Motor neuron (in vitro differentiated cells): ENCODE measurements at regions not wholly inside any gene's neighbourhood (a gene's known extent, or its start where the extent isn't known, plus 50 kb on each side); places are given as distances from the start of the nearest gene placed in this dataset.

Experiments
- ATAC-seq, 8 experiments: fragments of 200-7000 bp; cut with Tn5 transposase; replicated peaks in 6 of 8; 2 replicates each; pipeline ENCODE4 v1.8.0; 2021; ENCODE audit warnings: mild to moderate bottlenecking in 8 of 8, moderate library complexity in 8 of 8
- H3K27ac ChIP-seq, 2 donors: fragments of 250-450 bp; sonication (Bioruptor Pico); 2 replicates each; pipeline ENCODE4 v1.9.0; 2021; ENCODE audit warnings: antibody characterized with exemption in 2 of 2, mild to moderate bottlenecking in 2 of 2, moderate library complexity in 1 of 2
- H3K4me1 ChIP-seq, 2 donors: fragments of 250-450 bp; sonication (Bioruptor Pico); replicated peaks in 1 of 2; 2 replicates each; pipeline ENCODE4 v1.6.1; 2021; ENCODE audit warnings: antibody characterized with exemption in 2 of 2, mild to moderate bottlenecking in 2 of 2, moderate library complexity in 1 of 2
- H3K4me3 ChIP-seq, 5 donors: fragments of 250-450 bp; sonication (Bioruptor Pico); 2 replicates each; pipeline ENCODE4 v1.9.0; 2021; ENCODE audit warnings: antibody characterized with exemption in 5 of 5, mild to moderate bottlenecking in 5 of 5, moderate library complexity in 4 of 5
- WGBS, 10 experiments: fragments of 450-650 bp; shearing (Covaris generic); methylation state at CpG; one replicate each; pipeline ENCODE4 v1.0.0; 2022; 5-methylcytosine and 5-hydroxymethylcytosine counted together
- in situ Hi-C, 9 experiments: fragments of 400-800 bp; cut with MboI; loops; one replicate each; pipeline ENCODE4 v1.15.0; 2021; ENCODE audit warnings: low sequenced_read_pairs in 9 of 9, low pct_unique_long_range_greater_than_20kb in 2 of 9; ENCODE audit not compliant: unreplicated experiment in 9 of 9

DNA sequence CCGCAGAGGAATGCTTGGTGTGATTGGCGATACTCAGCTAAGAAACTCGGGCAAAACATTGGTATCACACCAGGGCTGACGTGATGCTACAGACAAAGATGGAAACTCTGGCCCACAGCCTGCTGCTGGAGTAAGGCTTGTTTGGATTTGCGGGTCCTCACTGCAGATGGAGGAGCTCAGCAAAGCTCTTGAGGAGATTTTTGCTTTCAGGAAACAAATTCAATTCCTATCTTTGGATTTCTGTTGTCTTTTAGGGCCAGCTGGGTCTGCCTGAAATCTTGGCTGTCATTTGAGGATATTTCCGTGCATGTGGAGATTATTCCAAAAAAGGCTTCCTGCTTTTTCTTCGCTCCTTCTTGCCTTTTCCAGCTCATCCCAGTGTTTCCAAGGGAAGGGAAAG is 475.8 kb downstream of the TSN start:
- Histone ChIP-seq H3K4me1 (peaks cover 0 to under 1% of the 10 kb centered on the region in 2 donors), H3K4me3 (no peak overlapping the region), H3K27ac (no peak overlapping the region)
- ATAC-seq, result no peak
- WGBS, 10 experiments, result 10 to 94% (median 65%) methylated on average over 2 to 6 of the region's 7 CpGs; no CpG with 5 or more reads in 2 of the 10 experiments
- in situ Hi-C loops, result loop anchor here in 1 of 9 experiments (25.0 kb wide), 1 partner anchor 94 kb away; no protein-coding TSS in a partner anchor

DNA sequence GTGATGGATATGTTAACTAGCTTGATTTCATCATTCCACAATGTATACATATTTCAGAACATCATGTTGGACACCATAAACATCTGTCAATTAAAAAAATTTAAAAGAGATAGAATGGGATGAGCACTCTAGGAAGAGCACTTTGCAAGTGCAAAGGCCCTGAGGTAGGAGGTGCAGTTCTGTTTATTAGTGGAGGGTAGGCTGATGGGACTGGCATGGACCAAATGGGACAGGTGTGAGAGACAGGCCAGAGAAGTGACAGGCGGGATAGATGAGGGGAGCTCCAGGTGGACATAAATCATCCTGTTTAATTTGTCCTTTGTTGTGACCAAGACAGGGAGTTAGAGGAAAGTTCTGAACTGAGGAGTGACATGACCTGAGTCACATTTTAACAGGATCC is 477.9 kb downstream of the TSN start:
- 43 to 100% (median 80%) methylated on average over 1 of the region's 1 CpG; no CpG with 5 or more reads in 6 of the 10 experiments for WGBS, 10 experiments
- no peak for ATAC-seq
- in situ Hi-C loops, result loop anchor here in 1 of 9 experiments (25.0 kb wide), 1 partner anchor 96 kb away; no protein-coding TSS in a partner anchor
- Histone ChIP-seq H3K27ac (no peak overlapping the region), H3K4me1 (peaks cover 17 to 18% of the 10 kb centered on the region in 2 donors), H3K4me3 (no peak overlapping the region)

DNA sequence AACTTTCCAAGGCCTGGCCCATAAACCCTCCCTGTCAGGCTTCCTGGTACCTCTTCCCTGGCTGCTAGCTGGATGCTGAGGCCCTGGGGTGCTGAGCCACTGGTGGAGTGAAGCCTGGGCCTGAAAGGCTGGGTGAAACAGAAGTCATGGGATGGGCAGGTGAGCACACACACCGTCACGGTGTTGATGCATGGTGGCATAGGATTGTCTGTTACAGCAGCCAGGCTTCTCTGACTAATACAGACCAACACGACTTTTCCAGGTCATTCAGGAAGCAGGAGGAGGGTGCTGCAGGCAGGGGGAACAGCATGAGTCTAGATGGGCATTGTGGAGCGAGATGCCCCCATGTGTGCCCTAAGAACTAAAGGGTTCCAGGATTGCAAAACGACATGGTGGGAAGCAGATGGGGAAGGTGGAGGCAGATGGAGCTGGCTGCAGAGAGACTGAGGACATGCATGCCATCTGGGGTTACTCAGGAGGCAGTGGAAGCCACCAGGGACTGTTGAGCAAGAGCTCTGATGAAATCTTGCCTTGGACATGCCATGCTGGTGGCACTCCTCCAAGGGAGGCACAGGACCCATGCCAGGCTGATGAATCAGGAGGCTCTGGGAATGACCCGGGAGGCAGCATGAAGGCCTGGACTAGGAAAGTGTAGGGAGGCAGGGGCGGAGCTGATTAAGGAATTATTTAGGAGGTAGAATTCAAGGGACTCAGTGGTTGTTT is 480.9 kb downstream of the TSN start:
- no peak overlapping the region for H3K27ac ChIP-seq
- WGBS, 10 experiments, result 13 to 100% (median 74%) methylated on average over 1 to 6 of the region's 7 CpGs; no CpG with 5 or more reads in 2 of the 10 experiments
- in situ Hi-C loops, result loop anchor here in 1 of 9 experiments (25.0 kb wide), 1 partner anchor 99 kb away; no protein-coding TSS in a partner anchor
- no peak overlapping the region for H3K4me3 ChIP-seq
- peaks cover 17 to 20% of the 10 kb centered on the region in 2 donors for H3K4me1 ChIP-seq
- peak in 2 of 8 experiments; percentile 9 to 60 for ATAC-seq

DNA sequence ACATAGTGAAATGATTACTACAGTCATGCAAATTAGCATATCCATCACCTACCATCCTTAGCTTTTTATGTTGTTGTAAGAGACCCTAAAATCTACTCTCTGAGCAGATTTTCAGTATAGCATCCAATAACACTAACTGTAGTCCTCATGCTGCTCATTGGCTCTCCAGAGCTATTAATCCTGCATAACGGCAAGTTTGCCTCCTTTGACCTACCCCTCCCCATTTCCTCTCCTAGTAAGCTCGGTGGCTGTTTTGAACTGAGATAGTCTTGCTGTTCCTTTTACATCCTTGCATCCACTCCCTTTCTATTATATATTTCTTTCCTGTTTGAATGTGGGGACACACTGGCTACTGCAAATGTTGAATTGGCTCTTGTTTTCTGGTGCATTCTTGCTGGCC is 481.5 kb downstream of the TSN start:
- in situ Hi-C loops, result loop anchor here in 1 of 9 experiments (25.0 kb wide), 1 partner anchor 100 kb away; no protein-coding TSS in a partner anchor
- H3K4me1 ChIP-seq, result peaks cover 17 to 20% of the 10 kb centered on the region in 2 donors
- WGBS, 10 experiments, result 0 to 53% (median 48%) methylated on average over 1 to 2 of the region's 2 CpGs; no CpG with 5 or more reads in 3 of the 10 experiments
- H3K4me3 ChIP-seq, result no peak overlapping the region
- peak overlapping the region in 1 of 2 donors; percentile 16 for H3K27ac ChIP-seq
- ATAC-seq, result peak in 5 of 8 experiments; percentile 31 to 67 (median 46)

DNA sequence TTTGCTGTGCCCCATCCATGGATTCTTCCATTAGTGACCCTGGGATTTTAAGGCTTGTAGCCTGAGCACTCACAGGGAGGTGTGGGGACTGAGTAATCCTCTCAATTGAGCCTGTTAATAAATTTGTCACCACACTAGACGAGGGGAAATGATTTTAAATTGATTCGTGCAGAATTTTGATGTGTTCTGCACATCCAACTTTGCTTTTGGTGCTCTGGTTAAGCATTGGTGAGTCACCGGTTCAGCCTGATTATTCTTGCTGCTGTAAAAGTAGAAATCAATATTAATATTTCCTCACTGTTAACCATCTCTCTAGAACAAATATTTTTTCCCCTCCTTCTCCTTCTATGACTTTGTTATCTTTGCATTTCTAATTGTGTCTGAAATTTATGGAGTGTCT is 482.0 kb downstream of the TSN start:
- peak in 5 of 8 experiments; percentile 75 to 87 (median 81) for ATAC-seq
- in situ Hi-C loops, result loop anchor here in 1 of 9 experiments (25.0 kb wide), 1 partner anchor 100 kb away; no protein-coding TSS in a partner anchor
- H3K4me3 ChIP-seq, result no peak overlapping the region
- peak overlapping the region in 1 of 2 donors; percentile 16 for H3K27ac ChIP-seq
- peaks cover 17 to 20% of the 10 kb centered on the region in 2 donors for H3K4me1 ChIP-seq
- 0 to 100% (median 58%) methylated on average over 1 to 3 of the region's 3 CpGs; no CpG with 5 or more reads in 1 of the 10 experiments for WGBS, 10 experiments

DNA sequence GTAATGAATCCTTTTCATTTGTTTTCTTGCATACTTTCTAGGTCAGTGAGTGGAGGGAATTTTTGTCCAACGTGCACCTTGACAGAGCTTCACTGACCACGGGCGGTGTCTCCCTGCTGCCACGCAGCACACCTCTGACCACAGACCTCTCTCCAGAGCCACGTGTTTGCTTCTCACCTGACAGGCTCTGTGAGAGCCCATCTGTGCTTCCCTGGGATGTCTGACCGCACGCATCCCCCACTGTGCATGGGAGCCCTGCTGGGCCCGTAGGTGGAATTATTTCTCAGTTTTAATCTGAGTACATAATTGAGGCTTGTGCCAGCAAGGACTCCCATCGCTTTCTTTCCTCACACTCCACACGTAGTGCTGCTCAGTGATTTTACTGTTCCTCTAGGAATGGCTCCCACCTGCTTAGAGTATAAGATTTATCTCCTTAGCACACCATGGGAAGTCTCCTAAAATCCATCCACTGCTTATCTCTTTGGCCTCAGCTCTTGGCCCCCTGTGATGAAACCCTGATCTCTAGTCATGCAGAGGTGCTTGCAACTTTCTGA is 482.6 kb downstream of the TSN start:
- peak in 3 of 8 experiments; percentile 16 to 31 (median 24) for ATAC-seq
- H3K4me1 ChIP-seq, result peaks cover 17 to 20% of the 10 kb centered on the region in 2 donors
- in situ Hi-C loops, result loop anchor here in 1 of 9 experiments (25.0 kb wide), 1 partner anchor 101 kb away; no protein-coding TSS in a partner anchor
- H3K4me3 ChIP-seq, result no peak overlapping the region
- WGBS, 10 experiments, result 20 to 100% (median 86%) methylated on average over 1 to 4 of the region's 10 CpGs; no CpG with 5 or more reads in 6 of the 10 experiments
- H3K27ac ChIP-seq, result no peak overlapping the region

DNA sequence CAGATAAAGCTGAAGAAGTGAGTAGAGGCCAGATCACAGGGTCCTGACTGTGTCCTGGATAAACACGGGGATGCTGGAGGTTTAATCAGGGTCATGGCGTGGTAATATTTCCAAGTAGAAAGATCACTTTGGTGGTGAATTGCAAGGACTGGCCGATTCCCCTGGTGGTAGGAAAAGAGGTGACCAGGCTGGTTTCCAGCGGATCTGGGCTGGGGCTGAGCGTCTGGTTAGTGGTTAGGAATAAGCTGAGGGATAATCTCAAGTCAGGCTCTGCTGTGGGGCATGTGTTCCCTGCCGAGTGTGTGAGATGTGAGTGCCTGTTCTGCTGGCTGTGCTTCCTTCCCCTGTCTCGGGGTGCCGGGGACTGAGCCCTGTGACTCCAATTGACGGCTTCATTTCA is 484.0 kb downstream of the TSN start:
- no peak overlapping the region for H3K4me3 ChIP-seq
- 0 to 100% (median 85%) methylated on average over 1 to 5 of the region's 9 CpGs; no CpG with 5 or more reads in 3 of the 10 experiments for WGBS, 10 experiments
- ATAC-seq, result no peak
- no peak overlapping the region for H3K27ac ChIP-seq
- in situ Hi-C loops, result loop anchor here in 1 of 9 experiments (25.0 kb wide), 1 partner anchor 102 kb away; no protein-coding TSS in a partner anchor
- peaks cover 22% of the 10 kb centered on the region in 2 donors for H3K4me1 ChIP-seq

DNA sequence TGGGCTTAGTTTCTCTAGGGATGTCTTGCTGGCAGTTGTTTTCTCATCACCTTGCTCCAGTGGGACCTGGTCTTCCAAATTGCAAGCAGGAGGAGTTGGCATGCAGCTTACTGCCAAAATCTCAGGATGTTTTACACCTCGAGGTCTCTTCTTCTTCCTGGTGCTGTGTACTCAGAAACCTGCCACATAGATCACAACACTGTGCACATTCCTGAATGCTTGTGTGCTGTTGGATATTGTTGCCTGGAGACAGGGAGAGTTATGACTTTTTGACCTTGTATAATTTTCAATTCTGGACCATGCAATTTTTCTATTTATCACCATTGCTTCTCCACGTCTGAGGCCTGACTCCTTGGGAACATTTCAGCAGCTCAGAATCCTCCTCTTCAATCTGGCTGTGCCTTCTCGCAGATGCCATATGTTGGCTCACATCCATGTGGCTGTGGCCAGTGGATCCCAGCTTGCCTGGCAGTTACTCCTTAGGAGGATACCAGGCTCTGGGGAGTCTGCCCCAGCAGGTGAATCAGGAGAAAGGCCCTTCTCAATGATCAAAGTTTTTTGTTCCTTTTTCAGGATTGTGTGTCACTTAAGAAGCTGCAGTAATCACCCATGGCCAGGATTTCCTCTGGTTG is 489.3 kb downstream of the TSN start:
- Histone ChIP-seq H3K4me1 (peaks cover 8 to 13% of the 10 kb centered on the region in 2 donors), H3K27ac (no peak overlapping the region), H3K4me3 (no peak overlapping the region)
- ATAC-seq, result peak in 4 of 8 experiments; percentile 39 to 77 (median 54)
- in situ Hi-C loops, result loop anchor here in 1 of 9 experiments (25.0 kb wide), 1 partner anchor 107 kb away; no protein-coding TSS in a partner anchor
- WGBS, 10 experiments, result 0 to 80% (median 68%) methylated on average over 1 to 3 of the region's 3 CpGs; no CpG with 5 or more reads in 3 of the 10 experiments

DNA sequence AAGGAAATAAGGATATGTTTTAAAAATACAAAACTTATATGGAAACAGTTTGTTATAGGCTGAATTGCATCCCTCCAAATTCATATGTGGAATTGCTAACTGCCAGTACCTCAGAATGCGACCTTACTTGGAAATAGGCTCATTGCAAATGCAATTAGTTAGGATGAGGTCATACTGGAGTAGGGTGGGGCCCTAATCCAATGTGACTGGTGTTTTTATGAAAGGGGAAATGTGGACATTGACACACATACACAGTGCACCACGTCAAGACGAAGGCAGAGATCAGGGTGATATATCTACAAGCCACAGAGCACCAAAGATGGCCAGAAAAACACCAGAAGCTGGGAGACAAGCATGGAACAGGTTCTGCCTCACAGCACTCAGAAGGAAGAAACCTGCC is 494.2 kb downstream of the TSN start:
- Histone ChIP-seq H3K27ac (no peak overlapping the region), H3K4me1 (peaks cover 3 to 6% of the 10 kb centered on the region in 2 donors), H3K4me3 (no peak overlapping the region)
- ATAC-seq, result peak in 3 of 8 experiments; percentile 22 to 97 (median 95)
- 0 to 96% (median 80%) methylated on average over 1 to 3 of the region's 3 CpGs; no CpG with 5 or more reads in 2 of the 10 experiments for WGBS, 10 experiments
- in situ Hi-C loops, result loop anchor here in 1 of 9 experiments (25.0 kb wide), 1 partner anchor 112 kb away; no protein-coding TSS in a partner anchor

DNA sequence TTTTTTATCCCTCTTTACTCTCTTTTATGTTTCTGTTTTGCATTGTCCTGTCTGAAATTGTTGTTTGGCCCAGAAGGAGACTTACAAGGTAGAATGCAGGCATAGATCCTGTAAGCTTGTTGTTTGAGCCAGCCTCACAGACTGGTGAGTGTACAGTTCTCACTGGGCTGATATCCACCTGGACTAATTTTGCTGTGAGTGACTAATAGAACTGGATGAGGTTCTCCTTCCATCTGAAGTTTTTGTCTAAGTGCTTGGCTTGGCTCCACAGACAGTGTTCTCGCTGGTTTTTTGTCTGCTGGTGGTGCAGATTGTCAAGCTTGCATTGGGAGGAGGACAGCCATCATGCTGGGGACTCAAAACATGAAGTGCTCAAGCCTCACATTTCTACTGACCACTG is 495.7 kb downstream of the TSN start:
- H3K27ac ChIP-seq, result no peak overlapping the region
- WGBS, 10 experiments, result 0 to 100% methylated on average over 1 of the region's 1 CpG; no CpG with 5 or more reads in 8 of the 10 experiments
- peaks cover 0 to 6% of the 10 kb centered on the region in 2 donors for H3K4me1 ChIP-seq
- H3K4me3 ChIP-seq, result no peak overlapping the region
- no peak for ATAC-seq
- in situ Hi-C loops, result no loop called here

DNA sequence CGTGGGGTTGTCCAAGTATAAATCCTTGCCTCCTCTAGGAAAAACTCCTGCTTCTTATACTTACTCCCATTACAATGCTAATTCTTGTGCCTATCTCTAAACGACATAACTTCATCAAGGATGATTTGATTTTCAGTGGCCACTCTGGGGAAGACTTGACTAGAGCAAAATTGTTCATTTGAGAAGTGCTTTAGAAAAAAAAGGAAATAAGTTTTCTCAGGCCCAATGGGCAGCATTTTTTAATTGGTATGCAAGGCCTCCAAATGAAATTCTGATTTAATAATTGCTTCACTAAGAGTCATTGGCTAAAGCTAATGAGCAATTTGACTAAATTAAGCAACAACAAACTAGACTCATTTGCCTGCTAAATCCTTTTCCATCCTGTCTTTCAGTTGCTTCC is 496.1 kb downstream of the TSN start:
- ATAC-seq, result no peak
- Histone ChIP-seq H3K4me3 (no peak overlapping the region), H3K27ac (no peak overlapping the region), H3K4me1 (peaks cover 0 to 7% of the 10 kb centered on the region in 2 donors)
- 40 to 86% (median 54%) methylated on average over 1 to 2 of the region's 2 CpGs; no CpG with 5 or more reads in 3 of the 10 experiments for WGBS, 10 experiments
- in situ Hi-C loops, result no loop called here

DNA sequence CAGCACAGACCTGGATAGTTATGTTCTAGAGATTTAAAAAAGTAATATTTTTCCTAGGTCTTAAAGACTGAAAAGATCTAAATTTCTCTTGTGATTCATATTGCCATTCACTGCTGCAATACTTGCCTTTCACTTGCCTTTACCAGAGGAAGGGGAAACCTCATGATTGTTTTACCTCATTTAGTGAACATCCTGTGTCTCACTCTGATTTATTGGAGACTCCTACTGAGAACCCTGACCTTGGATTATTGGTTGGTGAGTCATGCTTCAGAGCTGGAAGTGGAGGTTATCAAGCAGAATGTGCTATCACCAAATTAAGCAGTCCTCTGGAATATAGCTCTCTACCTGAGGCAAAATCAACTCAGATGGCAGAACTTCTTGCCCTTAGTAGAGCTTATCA is 500.5 kb downstream of the TSN start:
- H3K4me3 ChIP-seq, result no peak overlapping the region
- H3K4me1 ChIP-seq, result peaks cover 0 to 12% of the 10 kb centered on the region in 2 donors
- in situ Hi-C loops, result no loop called here
- no peak overlapping the region for H3K27ac ChIP-seq
- ATAC-seq, result peak in 5 of 8 experiments; percentile 76 to 92 (median 91)
